Fibroblast of lung (primary cell): ENCODE measurements at regions not wholly inside any gene's neighbourhood (a gene's known extent, or its start where the extent isn't known, plus 50 kb on each side); places are given as distances from the start of the nearest gene placed in this dataset.

ENCODE experiments used
- EZH2 ChIP-seq: IDR thresholded peaks from 2 replicates; pipeline ENCODE4 v1.5.1; 2012; ENCODE audit warnings: low read length, control low read depth, mild to moderate bottlenecking; ENCODE audit errors: missing control alignments
- TF ChIP-seq, protein P1 (sequence below), 2 donors: IDR thresholded peaks in 1 of 2; conservative IDR thresholded peaks in 1 of 2; 1 replicate in 1 of 2; 2 replicates in 1 of 2; pipeline ENCODE4 v1.5.1; 2011 to 2012; ENCODE audit warnings: low read length in 2 of 2, control low read depth in 1 of 2, inconsistent platforms in 1 of 2, low read depth in 1 of 2, mild to moderate bottlenecking in 1 of 2

DNA sequence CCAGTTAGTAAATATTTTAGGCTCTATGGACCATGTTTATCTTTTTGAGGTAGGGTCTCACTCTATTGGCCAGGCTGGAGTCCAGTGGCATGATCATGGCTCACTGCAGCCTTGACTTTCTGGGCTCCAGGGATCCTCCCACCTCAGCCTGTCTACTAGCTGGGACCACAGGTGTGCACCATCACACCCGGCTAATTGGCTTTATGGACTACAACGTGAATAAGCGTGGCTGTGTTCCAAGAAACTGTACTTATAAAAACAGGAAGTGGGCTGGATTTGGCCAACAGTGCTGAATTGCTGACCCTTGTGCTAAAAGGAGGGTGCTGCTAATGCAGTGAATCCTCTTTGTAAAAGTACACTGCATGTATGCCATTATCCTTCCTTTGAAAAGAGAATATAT lies 111.7 kb upstream of the CDK13 start:
- TF ChIP-seq, protein P1, sequence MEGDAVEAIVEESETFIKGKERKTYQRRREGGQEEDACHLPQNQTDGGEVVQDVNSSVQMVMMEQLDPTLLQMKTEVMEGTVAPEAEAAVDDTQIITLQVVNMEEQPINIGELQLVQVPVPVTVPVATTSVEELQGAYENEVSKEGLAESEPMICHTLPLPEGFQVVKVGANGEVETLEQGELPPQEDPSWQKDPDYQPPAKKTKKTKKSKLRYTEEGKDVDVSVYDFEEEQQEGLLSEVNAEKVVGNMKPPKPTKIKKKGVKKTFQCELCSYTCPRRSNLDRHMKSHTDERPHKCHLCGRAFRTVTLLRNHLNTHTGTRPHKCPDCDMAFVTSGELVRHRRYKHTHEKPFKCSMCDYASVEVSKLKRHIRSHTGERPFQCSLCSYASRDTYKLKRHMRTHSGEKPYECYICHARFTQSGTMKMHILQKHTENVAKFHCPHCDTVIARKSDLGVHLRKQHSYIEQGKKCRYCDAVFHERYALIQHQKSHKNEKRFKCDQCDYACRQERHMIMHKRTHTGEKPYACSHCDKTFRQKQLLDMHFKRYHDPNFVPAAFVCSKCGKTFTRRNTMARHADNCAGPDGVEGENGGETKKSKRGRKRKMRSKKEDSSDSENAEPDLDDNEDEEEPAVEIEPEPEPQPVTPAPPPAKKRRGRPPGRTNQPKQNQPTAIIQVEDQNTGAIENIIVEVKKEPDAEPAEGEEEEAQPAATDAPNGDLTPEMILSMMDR (conservative IDR thresholded peaks at IDR 0.05 in 1 of 2, IDR thresholded peaks at IDR 0.05 in 1 of 2; ENCODE audit: low read depth in 1 of 2, low read length in 2 of 2): no peak
- no peak for TF ChIP-seq EZH2
